ENCODE measurements at regions not wholly inside any gene's neighbourhood (a gene's known extent, or its start where the extent isn't known, plus 50 kb on each side); places are given as distances from the start of the nearest gene placed in this dataset.

GRCh38 chr14:44030831-44031383 is 476.2 kb downstream of the FSCB start:
- no peaks in the 10 kb centered on the region for H3K9me3 ChIP-seq
- H3K36me3 ChIP-seq, result no peaks in the 10 kb centered on the region
- H3K27me3 ChIP-seq, result no peaks in the 10 kb centered on the region
- DNase-seq, result no peak
- no peak for TF ChIP-seq POLR2A (IDR thresholded peaks at IDR 0.05)
- TF ChIP-seq CTCF (IDR thresholded peaks at IDR 0.05), result no peak
- 52 to 65% methylated on average over 4 of the region's 4 CpGs for whole genome bisulfite sequencing, 2 donors
- no peak overlapping the region for H3K4me3 ChIP-seq (replicated peaks in 1 of 3)
- no peak overlapping the region for H3K27ac ChIP-seq
- intact Hi-C loops (cut with DNase I), result no loop called here
- no peaks in the 10 kb centered on the region for H3K4me1 ChIP-seq

GRCh38 chr14:44029933-44030332 is 477.1 kb downstream of the FSCB start:
- Histone ChIP-seq H3K36me3 (no peaks in the 10 kb centered on the region), H3K4me1 (no peaks in the 10 kb centered on the region), H3K27me3 (no peaks in the 10 kb centered on the region), H3K4me3 (replicated peaks in 1 of 3) (no peak overlapping the region), H3K9me3 (no peaks in the 10 kb centered on the region), H3K27ac (no peak overlapping the region)
- TF ChIP-seq POLR2A (IDR thresholded peaks at IDR 0.05), result no peak
- TF ChIP-seq CTCF (IDR thresholded peaks at IDR 0.05), result no peak
- DNase-seq, result no peak
- intact Hi-C loops (cut with DNase I), result no loop called here

GRCh38 chr14:44027397-44027796 is 479.7 kb downstream of the FSCB start:
- WGBS, 2 donors, result 69 to 80% methylated on average over 3 of the region's 3 CpGs
- intact Hi-C loops (cut with DNase I), result no loop called here
- H3K4me3 ChIP-seq (replicated peaks in 1 of 3), result no peak overlapping the region

GRCh38 chr14:44010595-44010994 is 496.5 kb downstream of the FSCB start:
- intact Hi-C loops (cut with DNase I), result no loop called here
- Histone ChIP-seq H3K9me3 (no peaks in the 10 kb centered on the region), H3K4me3 (replicated peaks in 1 of 3) (no peak overlapping the region), H3K27me3 (no peaks in the 10 kb centered on the region), H3K36me3 (no peaks in the 10 kb centered on the region), H3K4me1 (no peaks in the 10 kb centered on the region), H3K27ac (no peak overlapping the region)
- DNase-seq, result no peak
- TF ChIP-seq CTCF (IDR thresholded peaks at IDR 0.05) (no peak), POLR2A (IDR thresholded peaks at IDR 0.05) (no peak)

More at GRCh38 chr14:44027397-44027796, 479.7 kb downstream of the FSCB start:
- no peak for DNase-seq
- H3K9me3 ChIP-seq, result no peaks in the 10 kb centered on the region
- no peaks in the 10 kb centered on the region for H3K27me3 ChIP-seq
- no peaks in the 10 kb centered on the region for H3K4me1 ChIP-seq
- TF ChIP-seq CTCF (IDR thresholded peaks at IDR 0.05) (no peak), POLR2A (IDR thresholded peaks at IDR 0.05) (no peak)
- H3K27ac ChIP-seq, result no peak overlapping the region
- H3K36me3 ChIP-seq, result no peaks in the 10 kb centered on the region

- H3K27ac ChIP-seq, result no peak overlapping the region
- H3K36me3 ChIP-seq, result no peaks in the 10 kb centered on the region
- H3K27me3 ChIP-seq, result no peaks in the 10 kb centered on the region
- H3K4me1 ChIP-seq, result no peaks in the 10 kb centered on the region
- no peak for TF ChIP-seq CTCF (IDR thresholded peaks at IDR 0.05)
- TF ChIP-seq POLR2A (IDR thresholded peaks at IDR 0.05), result no peak
- DNase-seq, result no peak
- intact Hi-C loops (cut with DNase I), result no loop called here
- H3K9me3 ChIP-seq, result no peaks in the 10 kb centered on the region
- WGBS, 2 donors, result 67 to 69% methylated on average over 3 of the region's 3 CpGs
- no peak overlapping the region for H3K4me3 ChIP-seq (replicated peaks in 1 of 3)
These were observed 497.0 kb downstream of the FSCB start for GRCh38 chr14:44010071-44010470.

Data from thyroid gland (tissue), 4 donors.